ENCODE measurements at regions not wholly inside any gene's neighbourhood (a gene's known extent, or its start where the extent isn't known, plus 50 kb on each side); places are given as distances from the start of the nearest gene placed in this dataset.

- no peak for TF ChIP-seq CTCF (IDR thresholded peaks at IDR 0.05)
- TF ChIP-seq EP300 (IDR thresholded peaks at IDR 0.05): no peak
- no peak for TF ChIP-seq POLR2A (IDR thresholded peaks at IDR 0.05)
Measured at GRCh38 chr12:43044241-43044640, 454.7 kb upstream of the PRICKLE1 start.
